Esophagus muscularis mucosa (tissue), 4 donors: ENCODE measurements at regions not wholly inside any gene's neighbourhood (a gene's known extent, or its start where the extent isn't known, plus 50 kb on each side); places are given as distances from the start of the nearest gene placed in this dataset.

Source experiments
- DNase-seq: peaks from one replicate; pipeline ENCODE4 v3.0.0-alpha.2; 2017; ENCODE audit errors: extremely low spot score
- H3K27ac ChIP-seq, 4 donors: fragments of 200-600 bp; sonication (generic); replicated peaks in 1 of 4; 1 replicate in 3 of 4; 2 replicates in 1 of 4; pipeline ENCODE4 v1.5.1; 2016 to 2019; ENCODE audit warnings: mild to moderate bottlenecking in 1 of 4
- H3K27me3 ChIP-seq, 4 donors: fragments of 200-600 bp; sonication (generic); one replicate each; pipeline versions ENCODE4 v1.5.1 to v1.6.0; 2016 to 2019
- H3K36me3 ChIP-seq, 4 donors: fragments of 200-600 bp; sonication (generic); one replicate each; pipeline ENCODE4 v1.5.1; 2016 to 2019
- H3K4me1 ChIP-seq, 4 donors: fragments of 200-600 bp; sonication (generic); one replicate each; pipeline ENCODE4 v1.5.1; 2016 to 2019
- H3K4me3 ChIP-seq, 4 donors: fragments of 200-600 bp; sonication (generic); 1 replicate in 2 of 4; 2 replicates in 2 of 4; pipeline ENCODE4 v1.5.1; 2016 to 2019; ENCODE audit warnings: mild to moderate bottlenecking in 4 of 4, moderate library complexity in 1 of 4
- H3K9me3 ChIP-seq, 4 donors: fragments of 200-600 bp; sonication (generic); 1 replicate in 3 of 4; 2 replicates in 1 of 4; pipeline ENCODE4 v1.5.1; 2016 to 2019
- EP300 ChIP-seq: sonication (generic); formaldehyde crosslinking; IDR thresholded peaks from one replicate; pipeline ENCODE4 v1.6.1; 2017; ENCODE audit warnings: antibody characterized with exemption
- POLR2A ChIP-seq: fragments of 450-650 bp; IDR thresholded peaks from one replicate; pipeline ENCODE4 v1.6.1; 2017; ENCODE audit warnings: antibody characterized with exemption, moderate library complexity, mild to moderate bottlenecking, low read depth
- POLR2AphosphoS5 ChIP-seq, 2 donors: sonication (generic); formaldehyde crosslinking; IDR thresholded peaks; one replicate each; pipeline ENCODE4 v1.6.1; 2017; ENCODE audit warnings: antibody characterized with exemption in 2 of 2
- WGBS: methylation state at CpG from one replicate; pipeline ENCODE4 v1.1.5; 2018; 5-methylcytosine and 5-hydroxymethylcytosine counted together
- intact Hi-C: fragments of 100-400 bp; cut with DNase I; formaldehyde crosslinking; loops from one replicate; pipeline ENCODE4 v1.15.1; 2023
- TF ChIP-seq, protein P1 (sequence below), 3 experiments: fragments of 200-600 bp in 2 of 3; fragments of 450-650 bp in 1 of 3; sonication (generic) in 2 of 3; IDR thresholded peaks; one replicate each; pipeline ENCODE4 v1.5.1; 2017 to 2019; ENCODE audit warnings: antibody characterized with exemption in 3 of 3, mild to moderate bottlenecking in 2 of 3, moderate library complexity in 1 of 3

GRCh38 chr1:200228486-200228885 is 181.3 kb downstream of the ZNF281 start:
- Histone ChIP-seq H3K36me3 (no peaks in the 10 kb centered on the region), H3K4me3 (no peak overlapping the region), H3K27ac (no peak overlapping the region), H3K27me3 (peaks cover 0 to 4% (median 0%) of the 10 kb centered on the region in 4 donors), H3K4me1 (peaks cover 0 to 6% (median 1%) of the 10 kb centered on the region in 4 donors), H3K9me3 (no peaks in the 10 kb centered on the region)
- no peak for DNase-seq
- whole genome bisulfite sequencing: 78% methylated on average over 4 of the region's 4 CpGs
- TF ChIP-seq, protein P1, sequence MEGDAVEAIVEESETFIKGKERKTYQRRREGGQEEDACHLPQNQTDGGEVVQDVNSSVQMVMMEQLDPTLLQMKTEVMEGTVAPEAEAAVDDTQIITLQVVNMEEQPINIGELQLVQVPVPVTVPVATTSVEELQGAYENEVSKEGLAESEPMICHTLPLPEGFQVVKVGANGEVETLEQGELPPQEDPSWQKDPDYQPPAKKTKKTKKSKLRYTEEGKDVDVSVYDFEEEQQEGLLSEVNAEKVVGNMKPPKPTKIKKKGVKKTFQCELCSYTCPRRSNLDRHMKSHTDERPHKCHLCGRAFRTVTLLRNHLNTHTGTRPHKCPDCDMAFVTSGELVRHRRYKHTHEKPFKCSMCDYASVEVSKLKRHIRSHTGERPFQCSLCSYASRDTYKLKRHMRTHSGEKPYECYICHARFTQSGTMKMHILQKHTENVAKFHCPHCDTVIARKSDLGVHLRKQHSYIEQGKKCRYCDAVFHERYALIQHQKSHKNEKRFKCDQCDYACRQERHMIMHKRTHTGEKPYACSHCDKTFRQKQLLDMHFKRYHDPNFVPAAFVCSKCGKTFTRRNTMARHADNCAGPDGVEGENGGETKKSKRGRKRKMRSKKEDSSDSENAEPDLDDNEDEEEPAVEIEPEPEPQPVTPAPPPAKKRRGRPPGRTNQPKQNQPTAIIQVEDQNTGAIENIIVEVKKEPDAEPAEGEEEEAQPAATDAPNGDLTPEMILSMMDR (IDR thresholded peaks at IDR 0.05): no peak
- no peak for TF ChIP-seq EP300
- TF ChIP-seq POLR2A: no peak
- TF ChIP-seq POLR2AphosphoS5 (IDR thresholded peaks at IDR 0.05): no peak
- intact Hi-C loops: no loop called here

- WGBS: 46% methylated on average over 6 of the region's 6 CpGs
- H3K36me3 ChIP-seq: no peaks in the 10 kb centered on the region
- H3K9me3 ChIP-seq: no peaks in the 10 kb centered on the region
- no peak overlapping the region for H3K27ac ChIP-seq
- peaks cover 0 to 6% (median 1%) of the 10 kb centered on the region in 4 donors for H3K4me1 ChIP-seq
- intact Hi-C loops: no loop called here
- DNase-seq: no peak
- no peak for TF ChIP-seq POLR2AphosphoS5 (IDR thresholded peaks at IDR 0.05)
- TF ChIP-seq, protein P1 (IDR thresholded peaks at IDR 0.05): no peak
- H3K27me3 ChIP-seq: peaks cover 0 to 4% (median 0%) of the 10 kb centered on the region in 4 donors
- no peak overlapping the region for H3K4me3 ChIP-seq
Observed at GRCh38 chr1:200228081-200228480, 181.8 kb downstream of the ZNF281 start.
